OCI-LY3 (cell line): ENCODE measurements at regions not wholly inside any gene's neighbourhood (a gene's known extent, or its start where the extent isn't known, plus 50 kb on each side); places are given as distances from the start of the nearest gene placed in this dataset.

Source experiments
- H2AFZ ChIP-seq: fragments of 200-600, 300-600 bp; shearing (Covaris generic); 2 replicates; pipeline ENCODE4 v1.6.0; 2014; ENCODE audit warnings: antibody characterized with exemption, low read depth, low read length
- H3K27ac ChIP-seq: fragments of 200-600, 300-600 bp; sonication (generic); 2 replicates; pipeline ENCODE4 v1.5.1; 2014; ENCODE audit warnings: mild to moderate bottlenecking, low read length, moderate library complexity, mixed read lengths
- H3K27me3 ChIP-seq: fragments of 200-600, 300-600 bp; sonication (generic); 2 replicates; pipeline ENCODE4 v1.6.1; 2014; ENCODE audit warnings: low read depth, low read length, mixed read lengths
- H3K36me3 ChIP-seq: fragments of 200-600, 300-600 bp; sonication (generic); replicated peaks from 2 replicates; pipeline ENCODE3; 2014; ENCODE audit warnings: low read depth, low read length, mixed read lengths
- H3K4me1 ChIP-seq: fragments of 300-600, 200-600 bp; sonication (generic); 2 replicates; pipeline ENCODE4 v1.6.1; 2014; ENCODE audit warnings: low read length, mixed read lengths
- H3K4me2 ChIP-seq: fragments of 200-600, 300-600 bp; sonication (generic); 2 replicates; pipeline ENCODE4 v1.6.1; 2014; ENCODE audit warnings: low read length, mixed read lengths
- H3K4me3 ChIP-seq: fragments of 300-600, 200-600 bp; sonication (generic); 2 replicates; pipeline ENCODE4 v1.5.1; 2014; ENCODE audit warnings: antibody characterized with exemption, mild to moderate bottlenecking, low read length, moderate library complexity
- H3K79me2 ChIP-seq: fragments of 300-600, 200-600 bp; shearing (Covaris generic); 2 replicates; pipeline ENCODE4 v1.6.1; 2014; ENCODE audit warnings: mild to moderate bottlenecking, low read length, mixed read lengths
- H3K9ac ChIP-seq: fragments of 300-600, 200-600 bp; shearing (Covaris generic); 2 replicates; pipeline ENCODE4 v1.6.0; 2014; ENCODE audit warnings: mild to moderate bottlenecking, low read length, moderate library complexity
- H3K9me3 ChIP-seq: fragments of 200-600, 300-600 bp; shearing (Covaris generic); 2 replicates; pipeline ENCODE4 v1.6.1; 2014; ENCODE audit warnings: low read length, mixed read lengths; ENCODE audit not compliant: insufficient read depth
- H4K20me1 ChIP-seq: fragments of 200-600, 300-600 bp; sonication (generic); 2 replicates; pipeline ENCODE4 v1.6.1; 2016; ENCODE audit warnings: low read length, mixed read lengths; ENCODE audit not compliant: insufficient read depth
- EZH2phosphoT487 ChIP-seq: fragments of 200-600 bp; shearing (Covaris generic); IDR thresholded peaks from 2 replicates; pipeline ENCODE4 v1.6.1; 2018; ENCODE audit warnings: antibody characterized with exemption, mixed run types, low read depth
- TF ChIP-seq, protein P1 (sequence below): fragments of 200-600, 300-600 bp; sonication (generic); IDR thresholded peaks from 2 replicates; pipeline ENCODE4 v1.5.1; 2014; ENCODE audit warnings: antibody characterized with exemption, low read length, low read depth

DNA sequence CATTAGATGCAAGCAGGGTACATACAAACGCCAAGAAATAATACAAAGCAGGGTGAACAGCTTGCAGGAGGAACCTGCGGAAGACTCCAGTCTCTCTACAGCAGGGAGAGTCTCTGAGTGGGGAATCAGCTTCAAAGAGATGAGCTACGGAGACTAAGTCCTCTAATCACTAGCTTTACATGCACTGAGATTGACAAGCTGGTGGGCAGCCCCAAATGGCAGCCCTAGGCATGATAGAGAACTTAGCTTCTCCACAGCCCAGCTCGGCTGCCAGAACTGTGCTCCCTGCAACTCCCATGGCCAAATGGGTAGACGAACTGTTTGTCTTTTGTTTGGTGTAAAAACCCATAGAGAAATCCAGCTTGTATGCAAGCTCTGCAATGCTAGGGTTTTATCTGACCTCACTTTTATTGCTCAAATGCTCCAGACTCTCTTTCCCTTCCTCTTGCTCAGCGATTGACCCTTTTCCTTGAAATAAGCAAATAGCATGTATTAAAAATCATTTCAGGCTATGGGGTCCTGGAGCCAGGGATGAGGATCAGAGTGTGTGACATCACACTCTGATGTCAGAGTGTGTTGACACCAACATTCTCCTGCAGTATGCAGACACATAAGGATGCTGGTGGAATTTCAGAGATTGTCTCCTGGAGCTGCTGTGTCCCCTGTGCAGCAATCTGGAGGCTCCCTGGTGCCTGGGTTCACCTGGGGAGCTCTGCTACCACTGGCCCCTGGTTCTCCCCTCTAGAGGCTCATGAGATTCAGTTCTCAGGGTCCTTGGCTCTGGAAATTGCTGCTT lies 238.5 kb downstream of the TTLL7 start:
- Histone ChIP-seq H3K36me3 (no peaks in the 10 kb centered on the region), H3K4me1 (peaks cover 63% of the 10 kb centered on the region), H3K9ac (peak overlapping the region; percentile 41; the same call in 1 of the 2 replicates), H3K9me3 (no peaks in the 10 kb centered on the region; the same call in 1 of the 2 replicates), H2AFZ (no peak overlapping the region), H3K4me2 (peak overlapping the region; percentile 92), H3K27ac (peak overlapping the region; percentile 45), H3K27me3 (no peaks in the 10 kb centered on the region), H4K20me1 (no peaks in the 10 kb centered on the region), H3K79me2 (no peaks in the 10 kb centered on the region), H3K4me3 (peak overlapping the region; percentile 64)
- TF ChIP-seq, protein P1, sequence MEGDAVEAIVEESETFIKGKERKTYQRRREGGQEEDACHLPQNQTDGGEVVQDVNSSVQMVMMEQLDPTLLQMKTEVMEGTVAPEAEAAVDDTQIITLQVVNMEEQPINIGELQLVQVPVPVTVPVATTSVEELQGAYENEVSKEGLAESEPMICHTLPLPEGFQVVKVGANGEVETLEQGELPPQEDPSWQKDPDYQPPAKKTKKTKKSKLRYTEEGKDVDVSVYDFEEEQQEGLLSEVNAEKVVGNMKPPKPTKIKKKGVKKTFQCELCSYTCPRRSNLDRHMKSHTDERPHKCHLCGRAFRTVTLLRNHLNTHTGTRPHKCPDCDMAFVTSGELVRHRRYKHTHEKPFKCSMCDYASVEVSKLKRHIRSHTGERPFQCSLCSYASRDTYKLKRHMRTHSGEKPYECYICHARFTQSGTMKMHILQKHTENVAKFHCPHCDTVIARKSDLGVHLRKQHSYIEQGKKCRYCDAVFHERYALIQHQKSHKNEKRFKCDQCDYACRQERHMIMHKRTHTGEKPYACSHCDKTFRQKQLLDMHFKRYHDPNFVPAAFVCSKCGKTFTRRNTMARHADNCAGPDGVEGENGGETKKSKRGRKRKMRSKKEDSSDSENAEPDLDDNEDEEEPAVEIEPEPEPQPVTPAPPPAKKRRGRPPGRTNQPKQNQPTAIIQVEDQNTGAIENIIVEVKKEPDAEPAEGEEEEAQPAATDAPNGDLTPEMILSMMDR: no peak
- no peak for TF ChIP-seq EZH2phosphoT487

DNA sequence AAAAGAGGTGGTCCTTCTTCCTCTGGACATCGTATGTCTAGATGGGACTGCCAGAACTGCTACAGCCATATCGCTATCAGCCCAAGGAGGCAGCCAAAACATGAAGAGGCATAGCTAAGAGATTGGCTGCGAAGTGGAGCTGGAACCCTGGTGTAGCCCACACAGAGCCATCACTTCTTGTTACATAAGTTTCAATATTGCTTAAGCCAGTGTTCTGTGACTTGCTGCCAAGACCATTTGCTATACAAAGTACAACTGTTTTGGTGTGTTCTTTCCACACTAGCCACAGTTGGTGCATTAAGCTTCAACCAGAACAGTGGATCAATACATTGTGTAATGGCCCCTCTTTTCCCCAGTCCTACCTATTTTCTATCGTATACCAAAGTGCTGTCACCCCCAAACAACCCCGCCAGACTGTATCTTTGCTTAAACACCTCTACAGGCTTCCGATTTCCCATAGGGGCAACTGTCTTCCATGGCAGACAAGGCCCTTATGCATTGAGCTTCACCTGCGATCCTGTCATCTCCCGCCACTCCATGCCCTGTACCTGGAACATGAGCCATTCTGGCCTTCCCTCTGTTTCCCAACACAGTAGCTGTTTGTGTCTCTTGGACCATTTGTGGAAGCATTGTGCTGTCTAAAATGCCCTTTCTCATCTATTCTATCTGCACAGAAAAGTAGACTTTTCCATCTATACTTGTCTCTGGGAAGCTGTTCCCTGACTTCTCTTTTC lies 241.8 kb downstream of the TTLL7 start:
- Histone ChIP-seq H3K9ac (no peak overlapping the region), H4K20me1 (no peaks in the 10 kb centered on the region), H3K4me2 (no peak overlapping the region), H3K4me3 (no peak overlapping the region), H3K9me3 (no peaks in the 10 kb centered on the region), H2AFZ (no peak overlapping the region), H3K36me3 (no peaks in the 10 kb centered on the region), H3K27ac (no peak overlapping the region), H3K27me3 (no peaks in the 10 kb centered on the region), H3K4me1 (peaks cover 60% of the 10 kb centered on the region), H3K79me2 (no peaks in the 10 kb centered on the region)
- TF ChIP-seq EZH2phosphoT487: no peak
- TF ChIP-seq, protein P1: no peak

DNA sequence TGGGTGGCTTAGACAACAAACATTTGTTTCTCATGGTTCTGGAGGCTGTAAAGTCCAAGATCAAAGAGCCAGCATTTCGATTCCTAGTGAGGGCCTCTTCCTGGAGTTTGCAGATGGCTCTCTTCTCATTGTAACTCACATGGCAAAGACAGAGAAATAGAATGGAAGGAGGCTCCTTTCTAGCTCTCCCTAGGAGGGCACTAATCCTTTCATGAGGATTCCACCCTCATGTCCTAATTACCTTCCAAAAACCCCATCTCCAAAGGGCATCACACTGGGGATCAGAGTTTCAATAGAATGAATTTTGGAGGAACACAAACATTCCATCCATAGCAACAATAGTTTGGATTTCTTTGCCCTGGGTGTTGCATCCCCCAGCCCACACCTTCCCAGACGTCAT lies 247.3 kb downstream of the TTLL7 start:
- Histone ChIP-seq H2AFZ (no peak overlapping the region), H3K27me3 (no peaks in the 10 kb centered on the region), H3K27ac (no peak overlapping the region), H3K4me1 (peaks cover 36% of the 10 kb centered on the region), H4K20me1 (no peaks in the 10 kb centered on the region), H3K9ac (no peak overlapping the region), H3K9me3 (no peaks in the 10 kb centered on the region), H3K36me3 (no peaks in the 10 kb centered on the region), H3K4me3 (no peak overlapping the region), H3K4me2 (no peak overlapping the region), H3K79me2 (no peaks in the 10 kb centered on the region)
- no peak for TF ChIP-seq EZH2phosphoT487
- TF ChIP-seq, protein P1: no peak

DNA sequence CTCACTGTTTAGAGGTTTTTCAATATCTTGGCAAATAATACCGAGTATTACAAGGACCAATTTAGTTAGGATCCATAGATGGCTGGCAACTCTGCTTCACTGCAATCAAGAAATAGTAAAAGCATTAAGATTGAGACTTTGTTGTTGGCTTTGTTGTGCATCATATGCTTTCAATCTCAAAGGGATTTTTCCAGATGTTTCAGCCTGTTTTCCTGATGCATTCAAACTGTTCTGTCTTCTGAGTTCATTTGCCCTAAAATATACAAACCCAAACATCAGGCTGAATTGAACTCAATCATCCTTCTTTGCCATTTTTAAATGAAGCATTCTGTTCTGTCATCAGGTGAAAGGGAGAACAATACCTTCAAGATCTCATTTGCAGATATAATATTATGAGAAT lies 248.7 kb downstream of the TTLL7 start:
- no peak overlapping the region for H2AFZ ChIP-seq
- no peak for TF ChIP-seq EZH2phosphoT487
- TF ChIP-seq, protein P1: no peak
- no peaks in the 10 kb centered on the region for H3K36me3 ChIP-seq
- no peak overlapping the region for H3K27ac ChIP-seq
- H3K4me3 ChIP-seq: no peak overlapping the region
- H3K79me2 ChIP-seq: no peaks in the 10 kb centered on the region
- H4K20me1 ChIP-seq: no peaks in the 10 kb centered on the region
- H3K9me3 ChIP-seq: no peaks in the 10 kb centered on the region
- no peak overlapping the region for H3K9ac ChIP-seq
- no peaks in the 10 kb centered on the region for H3K27me3 ChIP-seq
- H3K4me2 ChIP-seq: no peak overlapping the region
- peaks cover 37% of the 10 kb centered on the region for H3K4me1 ChIP-seq
